ENCODE measurements at regions not wholly inside any gene's neighbourhood (a gene's known extent, or its start where the extent isn't known, plus 50 kb on each side); places are given as distances from the start of the nearest gene placed in this dataset.

DNA sequence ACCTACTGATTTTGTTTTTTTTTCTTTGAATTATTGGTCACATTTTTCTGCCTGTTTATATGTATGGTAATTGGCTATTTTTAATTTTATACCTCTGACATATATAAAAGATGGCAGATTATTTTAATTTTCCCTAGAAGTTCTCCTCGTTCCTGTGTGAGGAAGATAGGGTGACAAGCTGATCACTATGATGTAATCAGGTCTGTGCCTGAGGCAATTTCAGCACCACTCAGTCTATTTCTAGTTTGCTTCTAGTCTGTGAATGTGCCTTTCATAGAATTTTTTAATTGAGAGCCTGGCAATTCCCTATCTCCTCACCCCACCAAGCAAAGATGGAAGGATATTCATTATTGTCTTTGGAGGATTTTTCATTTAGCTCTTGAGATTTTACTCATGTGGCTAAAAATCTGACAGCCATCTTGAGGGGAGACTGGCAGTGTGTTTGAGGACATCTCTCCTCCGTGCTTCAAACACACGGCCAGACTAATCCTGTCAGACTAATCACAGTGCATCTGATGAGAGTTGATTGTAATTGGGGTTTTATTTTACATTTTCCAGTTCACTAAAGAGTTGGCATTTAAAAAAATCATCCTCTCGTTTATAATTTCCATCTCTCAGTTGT is 500.3 kb downstream of the TRIML1 start:
- Histone ChIP-seq H3K9me3 (ENCODE audit: control insufficient read depth in 2 of 2, insufficient read depth in 1 of 2, low read depth in 1 of 2, low read length in 1 of 2) (no peaks in the 10 kb centered on the region), H3K36me3 (ENCODE audit: control insufficient read depth in 2 of 2, insufficient read depth in 2 of 2, low read length in 1 of 2) (no peaks in the 10 kb centered on the region), H3K27ac (ENCODE audit: low read depth in 2 of 2, low read length in 1 of 2) (no peak overlapping the region), H3K4me3 (ENCODE audit: low read depth in 1 of 2, low read length in 2 of 2) (no peak overlapping the region), H3K27me3 (ENCODE audit: control insufficient read depth in 1 of 2, insufficient read depth in 2 of 2, low read length in 2 of 2) (no peaks in the 10 kb centered on the region), H3K4me1 (ENCODE audit: control insufficient read depth in 2 of 2, insufficient read depth in 2 of 2, low read length in 1 of 2) (no peaks in the 10 kb centered on the region)
- 58 to 67% methylated on average over 4 of the region's 4 CpGs for WGBS, 2 donors

DNA sequence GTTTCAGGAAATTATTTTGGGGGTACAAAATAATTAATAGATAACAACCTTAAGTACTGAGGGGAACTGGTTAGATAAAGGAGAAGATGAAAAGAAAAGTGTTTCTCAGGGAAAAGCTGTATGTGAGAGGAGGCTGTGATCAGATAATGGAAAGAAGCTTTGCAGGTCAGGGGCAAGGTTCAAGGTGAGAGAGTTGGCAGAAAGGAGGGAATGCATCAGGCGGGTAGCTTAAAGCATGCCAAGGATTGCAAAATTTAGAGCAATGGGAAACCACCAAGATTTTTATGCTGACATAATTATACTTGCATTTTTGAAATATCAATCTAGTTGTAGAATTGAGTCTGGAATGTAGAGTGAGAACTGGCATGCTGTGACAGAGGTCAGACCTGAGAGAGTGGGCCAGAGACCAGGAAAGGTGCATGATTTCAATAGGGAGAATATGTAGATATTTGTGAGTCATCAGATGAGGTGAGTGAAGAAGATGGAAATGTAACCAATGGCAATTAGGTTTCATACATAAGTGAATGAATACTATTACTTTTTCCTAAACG is 508.7 kb downstream of the TRIML1 start:
- no peaks in the 10 kb centered on the region for H3K4me1 ChIP-seq (ENCODE audit: control insufficient read depth in 2 of 2, insufficient read depth in 2 of 2, low read length in 1 of 2)
- 58 to 60% methylated on average over 2 of the region's 2 CpGs for WGBS, 2 donors
- H3K27ac ChIP-seq (ENCODE audit: low read depth in 2 of 2, low read length in 1 of 2): no peak overlapping the region
- no peaks in the 10 kb centered on the region for H3K27me3 ChIP-seq (ENCODE audit: control insufficient read depth in 1 of 2, insufficient read depth in 2 of 2, low read length in 2 of 2)
- no peaks in the 10 kb centered on the region for H3K9me3 ChIP-seq (ENCODE audit: control insufficient read depth in 2 of 2, insufficient read depth in 1 of 2, low read depth in 1 of 2, low read length in 1 of 2)
- H3K4me3 ChIP-seq (ENCODE audit: low read depth in 1 of 2, low read length in 2 of 2): no peak overlapping the region
- H3K36me3 ChIP-seq (ENCODE audit: control insufficient read depth in 2 of 2, insufficient read depth in 2 of 2, low read length in 1 of 2): no peaks in the 10 kb centered on the region

DNA sequence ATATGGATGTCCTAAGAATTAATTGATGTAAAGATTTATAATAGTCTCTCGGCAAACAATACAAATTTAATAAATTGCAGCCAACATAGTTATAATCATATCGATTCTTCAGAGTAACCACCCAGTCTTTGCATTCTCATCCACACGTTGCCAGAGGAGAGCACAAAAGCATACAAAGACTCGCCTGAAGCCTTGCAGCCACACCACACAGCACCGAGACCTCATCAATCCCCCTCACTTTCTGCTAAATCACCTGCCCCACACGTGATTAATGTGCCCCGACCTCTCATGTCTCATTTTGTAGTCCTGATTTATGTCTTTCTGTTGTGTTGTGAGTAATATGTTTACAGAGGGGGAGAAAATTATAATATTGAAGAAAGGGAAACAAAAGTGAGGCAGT is 510.4 kb downstream of the TRIML1 start:
- WGBS, 2 donors: 54 to 58% methylated on average over 7 of the region's 7 CpGs
- no peaks in the 10 kb centered on the region for H3K36me3 ChIP-seq (ENCODE audit: control insufficient read depth in 2 of 2, insufficient read depth in 2 of 2, low read length in 1 of 2)
- H3K4me3 ChIP-seq (ENCODE audit: low read depth in 1 of 2, low read length in 2 of 2): no peak overlapping the region
- no peaks in the 10 kb centered on the region for H3K27me3 ChIP-seq (ENCODE audit: control insufficient read depth in 1 of 2, insufficient read depth in 2 of 2, low read length in 2 of 2)
- no peaks in the 10 kb centered on the region for H3K9me3 ChIP-seq (ENCODE audit: control insufficient read depth in 2 of 2, insufficient read depth in 1 of 2, low read depth in 1 of 2, low read length in 1 of 2)
- H3K4me1 ChIP-seq (ENCODE audit: control insufficient read depth in 2 of 2, insufficient read depth in 2 of 2, low read length in 1 of 2): no peaks in the 10 kb centered on the region
- H3K27ac ChIP-seq (ENCODE audit: low read depth in 2 of 2, low read length in 1 of 2): no peak overlapping the region

DNA sequence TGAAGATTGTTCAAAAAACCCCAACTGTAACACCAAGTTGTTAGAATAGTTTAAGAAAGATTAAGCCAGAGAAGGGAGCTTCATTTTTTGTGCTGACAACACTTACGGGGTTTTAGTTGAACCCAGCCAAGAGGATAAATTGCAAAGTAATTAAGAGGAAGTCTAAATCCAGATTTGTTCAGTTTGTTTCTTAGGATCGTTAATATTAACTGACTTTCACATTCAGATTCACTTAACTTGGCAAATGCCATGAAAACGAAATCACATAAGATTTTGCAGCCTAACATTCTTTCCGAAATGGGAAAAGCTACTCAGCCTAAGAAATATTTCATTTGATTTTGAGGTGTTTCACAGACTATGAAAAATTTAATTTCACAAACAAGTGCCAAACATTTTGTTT is 511.3 kb downstream of the TRIML1 start:
- Histone ChIP-seq H3K9me3 (ENCODE audit: control insufficient read depth in 2 of 2, insufficient read depth in 1 of 2, low read depth in 1 of 2, low read length in 1 of 2) (no peaks in the 10 kb centered on the region), H3K27ac (ENCODE audit: low read depth in 2 of 2, low read length in 1 of 2) (no peak overlapping the region), H3K27me3 (ENCODE audit: control insufficient read depth in 1 of 2, insufficient read depth in 2 of 2, low read length in 2 of 2) (no peaks in the 10 kb centered on the region), H3K4me3 (ENCODE audit: low read depth in 1 of 2, low read length in 2 of 2) (no peak overlapping the region), H3K36me3 (ENCODE audit: control insufficient read depth in 2 of 2, insufficient read depth in 2 of 2, low read length in 1 of 2) (no peaks in the 10 kb centered on the region), H3K4me1 (ENCODE audit: control insufficient read depth in 2 of 2, insufficient read depth in 2 of 2, low read length in 1 of 2) (no peaks in the 10 kb centered on the region)
- 51 to 54% methylated on average over 4 of the region's 4 CpGs for WGBS, 2 donors

DNA sequence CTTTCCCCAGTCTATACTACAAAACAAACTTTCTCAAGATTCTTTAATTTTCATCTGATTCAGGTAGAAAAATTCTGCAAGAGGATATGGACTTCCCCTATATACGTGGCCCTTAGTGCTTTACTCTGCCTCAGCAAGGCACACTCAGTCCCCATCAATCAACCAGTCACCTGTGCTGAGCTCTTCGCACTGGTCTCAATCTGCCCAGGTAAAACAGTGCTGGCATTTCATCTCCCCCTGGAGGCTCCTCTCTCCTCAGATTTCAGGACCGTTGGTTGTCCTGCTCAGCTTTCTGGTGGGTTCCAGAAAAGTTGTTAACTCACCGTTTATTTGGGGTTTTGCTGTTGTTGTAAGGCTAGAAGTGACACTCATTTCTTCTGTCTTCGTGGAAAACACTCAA is 518.1 kb downstream of the TRIML1 start:
- 67 to 70% methylated on average over 5 of the region's 5 CpGs for WGBS, 2 donors
- Histone ChIP-seq H3K4me1 (ENCODE audit: control insufficient read depth in 2 of 2, insufficient read depth in 2 of 2, low read length in 1 of 2) (no peaks in the 10 kb centered on the region), H3K27me3 (ENCODE audit: control insufficient read depth in 1 of 2, insufficient read depth in 2 of 2, low read length in 2 of 2) (no peaks in the 10 kb centered on the region), H3K9me3 (ENCODE audit: control insufficient read depth in 2 of 2, insufficient read depth in 1 of 2, low read depth in 1 of 2, low read length in 1 of 2) (peaks cover 0 to 4% of the 10 kb centered on the region in 2 donors), H3K27ac (ENCODE audit: low read depth in 2 of 2, low read length in 1 of 2) (no peak overlapping the region), H3K4me3 (ENCODE audit: low read depth in 1 of 2, low read length in 2 of 2) (no peak overlapping the region), H3K36me3 (ENCODE audit: control insufficient read depth in 2 of 2, insufficient read depth in 2 of 2, low read length in 1 of 2) (no peaks in the 10 kb centered on the region)

DNA sequence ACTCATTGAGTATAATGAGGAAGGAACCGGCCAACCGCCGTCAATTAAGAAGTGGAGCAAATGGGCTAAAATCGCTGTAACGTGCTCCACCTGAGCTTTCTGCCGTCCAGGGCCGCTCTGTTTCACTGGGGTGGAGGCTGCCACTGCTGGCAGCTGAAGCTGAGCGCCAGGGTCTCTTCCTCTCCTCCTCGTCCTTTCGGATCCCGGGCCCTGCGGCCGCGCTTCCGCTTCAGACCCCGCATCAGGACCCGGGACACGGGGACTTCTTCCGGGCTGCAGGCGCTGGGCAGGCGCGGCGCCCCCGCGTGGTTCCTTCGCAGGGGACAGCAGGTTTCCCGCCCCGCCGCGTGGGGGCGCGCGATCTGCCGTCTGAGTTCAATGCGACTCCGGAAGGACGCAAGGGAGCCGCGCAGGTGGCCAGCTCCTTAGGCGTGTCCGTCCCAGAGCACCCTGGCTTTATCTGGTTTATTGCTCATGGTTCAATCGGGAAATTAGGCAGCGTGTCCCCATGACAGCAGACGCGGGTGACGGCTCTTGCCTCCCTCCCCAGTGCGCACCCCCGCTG is 519.8 kb downstream of the TRIML1 start:
- H3K36me3 ChIP-seq (ENCODE audit: control insufficient read depth in 2 of 2, insufficient read depth in 2 of 2, low read length in 1 of 2): no peaks in the 10 kb centered on the region
- H3K4me3 ChIP-seq (ENCODE audit: low read depth in 1 of 2, low read length in 2 of 2): no peak overlapping the region
- no peaks in the 10 kb centered on the region for H3K27me3 ChIP-seq (ENCODE audit: control insufficient read depth in 1 of 2, insufficient read depth in 2 of 2, low read length in 2 of 2)
- H3K4me1 ChIP-seq (ENCODE audit: control insufficient read depth in 2 of 2, insufficient read depth in 2 of 2, low read length in 1 of 2): no peaks in the 10 kb centered on the region
- 87 to 91% methylated on average over 48 of the region's 48 CpGs for WGBS, 2 donors
- H3K27ac ChIP-seq (ENCODE audit: low read depth in 2 of 2, low read length in 1 of 2): no peak overlapping the region
- peaks cover 0 to 9% of the 10 kb centered on the region in 2 donors for H3K9me3 ChIP-seq (ENCODE audit: control insufficient read depth in 2 of 2, insufficient read depth in 1 of 2, low read depth in 1 of 2, low read length in 1 of 2)

DNA sequence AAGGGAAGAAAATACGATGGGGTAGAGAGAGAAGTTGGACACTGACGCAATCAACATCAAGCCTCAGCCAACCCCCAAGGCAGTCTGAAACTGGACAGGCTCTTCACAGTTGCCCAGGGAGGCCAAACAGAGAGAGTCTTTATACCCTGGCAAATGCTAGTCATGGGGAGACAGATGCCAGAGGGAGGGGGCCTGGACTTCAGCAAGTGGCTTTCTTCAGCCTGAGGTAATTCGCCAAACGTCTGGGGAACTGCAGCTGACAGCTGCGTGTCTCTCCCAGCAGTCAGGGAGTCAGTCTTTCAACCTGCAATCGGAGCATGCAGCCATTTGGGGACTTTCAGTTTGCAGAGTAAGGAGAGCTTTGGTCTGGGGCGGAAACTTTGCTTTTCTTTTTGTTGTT is 521.6 kb downstream of the TRIML1 start:
- Histone ChIP-seq H3K4me1 (ENCODE audit: control insufficient read depth in 2 of 2, insufficient read depth in 2 of 2, low read length in 1 of 2) (no peaks in the 10 kb centered on the region), H3K4me3 (ENCODE audit: low read depth in 1 of 2, low read length in 2 of 2) (no peak overlapping the region), H3K9me3 (ENCODE audit: control insufficient read depth in 2 of 2, insufficient read depth in 1 of 2, low read depth in 1 of 2, low read length in 1 of 2) (peaks cover 0 to 9% of the 10 kb centered on the region in 2 donors), H3K27me3 (ENCODE audit: control insufficient read depth in 1 of 2, insufficient read depth in 2 of 2, low read length in 2 of 2) (no peaks in the 10 kb centered on the region), H3K27ac (ENCODE audit: low read depth in 2 of 2, low read length in 1 of 2) (no peak overlapping the region), H3K36me3 (ENCODE audit: control insufficient read depth in 2 of 2, insufficient read depth in 2 of 2, low read length in 1 of 2) (no peaks in the 10 kb centered on the region)
- WGBS, 2 donors: 85 to 87% methylated on average over 7 of the region's 7 CpGs

DNA sequence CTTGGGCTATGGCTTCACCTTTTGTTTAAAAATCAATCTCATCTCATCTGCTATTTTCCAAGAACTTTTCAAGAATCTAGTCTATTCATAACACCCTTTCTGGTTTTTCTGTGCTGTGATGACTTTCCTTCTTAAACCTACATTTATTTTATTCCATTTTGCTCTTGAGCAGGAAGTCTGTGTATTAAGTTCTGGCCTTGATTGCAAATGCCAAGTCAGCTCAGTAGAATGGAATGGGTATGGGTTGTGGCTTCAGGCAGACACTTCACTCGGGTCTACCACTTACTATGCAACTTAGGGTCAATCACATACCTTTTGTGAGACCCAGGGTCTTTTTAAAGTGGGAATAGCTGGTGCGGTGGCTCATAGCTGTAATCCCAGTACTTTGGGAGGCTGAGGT is 522.3 kb downstream of the TRIML1 start:
- Histone ChIP-seq H3K4me3 (ENCODE audit: low read depth in 1 of 2, low read length in 2 of 2) (no peak overlapping the region), H3K27me3 (ENCODE audit: control insufficient read depth in 1 of 2, insufficient read depth in 2 of 2, low read length in 2 of 2) (no peaks in the 10 kb centered on the region)
- WGBS, 2 donors: 83 to 91% methylated on average over 2 of the region's 2 CpGs

DNA sequence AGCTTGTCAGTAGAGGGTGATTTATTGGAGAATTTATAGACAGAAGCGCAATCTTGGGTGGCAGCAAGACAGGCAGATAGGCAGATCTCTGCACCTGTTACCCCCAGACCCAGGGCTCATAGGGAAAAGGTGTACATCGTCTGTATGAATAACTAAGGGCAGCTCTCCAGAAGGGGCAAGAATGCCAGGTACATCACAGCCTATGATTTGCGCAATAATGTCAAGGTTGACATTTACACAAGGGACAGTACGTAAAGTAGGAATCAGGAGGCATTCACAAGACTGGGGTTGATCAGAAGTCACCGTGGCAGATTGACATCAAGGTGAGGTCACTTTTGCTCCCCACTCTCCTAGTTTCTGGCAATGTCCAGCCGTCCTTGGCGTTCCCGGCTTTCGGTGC is 524.1 kb downstream of the TRIML1 start:
- 86% methylated on average over 9 of the region's 9 CpGs for WGBS, 2 donors

More for the DNA sequence above, 522.3 kb downstream of the TRIML1 start:
- Histone ChIP-seq H3K36me3 (ENCODE audit: control insufficient read depth in 2 of 2, insufficient read depth in 2 of 2, low read length in 1 of 2) (no peaks in the 10 kb centered on the region), H3K9me3 (ENCODE audit: control insufficient read depth in 2 of 2, insufficient read depth in 1 of 2, low read depth in 1 of 2, low read length in 1 of 2) (peaks cover 0 to 9% of the 10 kb centered on the region in 2 donors), H3K27ac (ENCODE audit: low read depth in 2 of 2, low read length in 1 of 2) (no peak overlapping the region), H3K4me1 (ENCODE audit: control insufficient read depth in 2 of 2, insufficient read depth in 2 of 2, low read length in 1 of 2) (no peaks in the 10 kb centered on the region)

More for the DNA sequence above, 524.1 kb downstream of the TRIML1 start:
- Histone ChIP-seq H3K36me3 (ENCODE audit: control insufficient read depth in 2 of 2, insufficient read depth in 2 of 2, low read length in 1 of 2) (no peaks in the 10 kb centered on the region), H3K4me1 (ENCODE audit: control insufficient read depth in 2 of 2, insufficient read depth in 2 of 2, low read length in 1 of 2) (no peaks in the 10 kb centered on the region), H3K27me3 (ENCODE audit: control insufficient read depth in 1 of 2, insufficient read depth in 2 of 2, low read length in 2 of 2) (no peaks in the 10 kb centered on the region), H3K9me3 (ENCODE audit: control insufficient read depth in 2 of 2, insufficient read depth in 1 of 2, low read depth in 1 of 2, low read length in 1 of 2) (peaks cover 0 to 9% of the 10 kb centered on the region in 2 donors), H3K4me3 (ENCODE audit: low read depth in 1 of 2, low read length in 2 of 2) (no peak overlapping the region), H3K27ac (ENCODE audit: low read depth in 2 of 2, low read length in 1 of 2) (no peak overlapping the region)

Data from esophagus (tissue), 2 donors.